AG09309 (cell line): ENCODE measurements at regions not wholly inside any gene's neighbourhood (a gene's known extent, or its start where the extent isn't known, plus 50 kb on each side); places are given as distances from the start of the nearest gene placed in this dataset.
"Not testable (repeated sequence)": the region's sequence is repeated elsewhere in the genome, so short reads cannot be mapped to it uniquely, and the experiment has no call there.

Experiments used
- DNase-seq: peaks from one replicate; pipeline ENCODE4 v3.0.0-alpha.2; 2010; ENCODE audit warnings: low read depth
- H3K4me3 ChIP-seq: 2 replicates; pipeline ENCODE4 v1.5.1; 2011; ENCODE audit warnings: mild to moderate bottlenecking, low read depth, low read length, moderate library complexity; ENCODE audit not compliant: control insufficient read depth
- CTCF ChIP-seq: IDR thresholded peaks from 2 replicates; pipeline ENCODE4 v1.5.1; 2011; ENCODE audit warnings: mild to moderate bottlenecking, low read depth, low read length, inconsistent platforms; ENCODE audit not compliant: insufficient read depth, control insufficient read depth; ENCODE audit errors: missing control alignments

- DNase-seq: no peak
- TF ChIP-seq CTCF: no peak
- no peak overlapping the region for H3K4me3 ChIP-seq
Measured at GRCh38 chr2:175595139-175595538, 406.9 kb downstream of the LNPK start.

DNA sequence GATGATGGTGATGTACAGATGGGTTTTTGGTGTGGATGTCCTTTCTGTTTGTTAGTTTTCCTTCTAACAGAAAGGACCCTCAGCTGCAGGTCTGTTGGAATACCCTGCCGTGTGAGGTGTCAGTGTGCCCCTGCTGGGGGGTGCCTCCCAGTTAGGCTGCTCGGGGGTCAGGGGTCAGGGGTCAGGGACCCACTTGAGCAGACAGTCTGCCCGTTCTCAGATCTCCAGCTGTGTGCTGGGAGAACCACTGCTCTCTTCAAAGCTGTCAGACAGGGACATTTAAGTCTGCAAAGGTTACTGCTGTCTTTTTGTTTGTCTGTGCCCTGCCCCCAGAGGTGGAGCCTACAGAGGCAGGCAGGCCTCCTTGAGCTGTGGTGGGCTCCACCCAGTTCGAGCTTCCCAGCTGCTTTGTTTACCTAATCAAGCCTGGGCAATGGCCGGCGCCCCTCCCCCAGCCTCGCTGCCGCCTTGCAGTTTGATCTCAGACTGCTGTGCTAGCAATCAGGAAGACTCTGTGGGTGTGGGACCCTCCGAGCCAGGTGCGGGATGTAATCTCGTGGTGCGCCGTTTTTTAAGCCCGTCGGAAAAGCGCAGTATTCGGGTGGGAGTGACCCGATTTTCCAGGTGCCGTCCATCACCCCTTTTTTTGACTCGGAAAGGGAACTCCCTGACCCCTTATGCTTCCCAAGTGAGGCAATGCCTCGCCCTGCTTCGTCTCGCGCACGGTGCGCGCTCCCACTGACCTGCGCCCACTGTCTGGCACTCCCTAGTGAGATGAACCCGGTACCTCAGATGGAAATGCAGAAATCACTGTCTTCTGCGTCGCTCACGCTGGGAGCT, 408.2 kb downstream of the LNPK start:
- DNase-seq, H3K4me3 ChIP-seq: not testable (repeated sequence)

DNA sequence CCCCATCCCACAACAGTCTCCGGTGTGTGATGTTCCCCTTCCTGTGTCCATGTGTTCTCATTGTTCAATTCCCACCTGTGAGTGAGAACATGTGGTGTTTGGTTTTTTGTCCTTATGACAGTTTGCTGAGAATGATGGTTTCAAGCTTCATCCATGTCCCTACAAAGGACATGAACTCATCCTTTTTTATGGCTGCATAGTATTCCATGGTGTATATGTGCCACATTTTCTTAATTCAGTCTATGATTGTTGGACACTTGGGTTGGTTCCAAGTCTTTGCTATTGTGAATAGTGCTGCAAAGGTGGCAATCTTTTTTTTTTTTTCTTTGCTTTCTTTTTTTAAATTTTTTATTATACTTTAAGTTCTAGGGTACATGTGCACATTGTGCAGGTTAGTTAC, 406.7 kb upstream of the ATP5MC3 start:
- H3K4me3 ChIP-seq, DNase-seq: not testable (repeated sequence)

DNA sequence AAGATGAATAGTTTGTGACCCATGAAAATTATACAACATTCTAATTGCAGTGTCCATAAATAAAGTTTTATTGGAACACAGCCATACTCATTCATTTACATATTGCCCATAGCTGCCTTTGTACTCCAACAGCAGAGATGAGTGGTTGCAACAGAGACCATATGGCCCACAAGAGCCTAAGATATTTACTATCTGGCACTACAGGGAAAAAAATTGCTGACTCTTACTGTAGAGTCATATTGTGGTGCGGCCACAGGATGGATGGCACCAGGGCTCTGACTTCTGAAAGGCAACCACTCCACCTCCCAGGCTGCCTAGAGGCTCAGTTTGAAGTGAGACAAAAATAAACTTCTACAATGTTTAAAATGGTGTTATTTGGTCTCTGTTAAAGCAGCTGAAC, 404.0 kb upstream of the ATP5MC3 start:
- no peak for DNase-seq
- no peak for TF ChIP-seq CTCF

DNA sequence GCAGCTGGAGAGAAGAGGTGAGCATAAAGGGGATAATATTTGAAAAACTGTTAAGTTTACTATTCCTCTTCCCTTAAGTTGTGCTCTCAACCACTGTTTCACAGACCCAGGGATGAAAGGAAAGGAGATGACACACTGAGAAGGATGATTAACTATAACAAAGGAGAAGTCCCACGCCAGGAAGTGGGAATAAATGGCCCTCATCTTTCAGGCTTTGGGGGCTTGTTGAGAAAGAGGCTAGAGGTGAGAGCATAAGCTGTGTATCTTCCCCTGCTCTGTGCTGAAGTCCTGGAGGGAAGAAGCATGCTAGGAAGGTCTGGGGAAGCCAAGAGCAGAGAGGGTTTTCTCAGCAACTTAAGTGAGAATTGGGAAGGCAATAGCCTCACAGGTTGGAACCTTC, 399.1 kb upstream of the ATP5MC3 start:
- no peak for DNase-seq
- no peak for TF ChIP-seq CTCF
- no peak overlapping the region for H3K4me3 ChIP-seq

More for the DNA sequence above, 404.0 kb upstream of the ATP5MC3 start:
- H3K4me3 ChIP-seq: no peak overlapping the region

- no peak for DNase-seq
Measured at GRCh38 chr2:175579646-175580045, 398.1 kb upstream of the ATP5MC3 start.

DNA sequence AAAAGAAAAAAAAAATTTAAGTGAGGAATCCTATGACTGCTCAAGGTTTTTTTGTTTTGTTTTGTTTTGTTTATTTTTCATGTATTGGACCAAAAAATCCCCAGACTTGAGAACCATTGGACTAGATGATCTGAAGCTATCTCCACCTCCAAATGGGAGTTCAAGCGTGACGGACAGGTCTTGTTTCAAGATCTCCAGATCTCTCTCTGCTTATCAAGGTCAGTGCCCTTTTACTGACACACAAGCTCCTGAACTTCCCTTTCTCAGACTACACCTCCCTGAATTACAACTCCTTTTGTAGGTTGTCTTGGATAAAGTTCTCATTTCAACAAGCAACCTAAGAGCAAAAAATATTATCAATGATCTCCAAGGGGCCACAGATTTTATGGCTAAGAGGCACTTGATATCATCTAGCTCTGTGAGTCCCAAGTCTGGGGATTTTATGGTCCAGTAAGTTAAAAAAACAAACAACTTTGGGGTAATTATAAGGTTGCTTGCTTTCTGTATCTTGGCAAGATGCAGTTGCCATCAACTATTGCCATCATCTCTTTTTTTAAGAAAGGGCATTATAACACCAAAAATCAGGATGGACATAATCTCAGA, 396.0 kb upstream of the ATP5MC3 start:
- no peak for TF ChIP-seq CTCF
- no peak for DNase-seq
- H3K4me3 ChIP-seq: no peak overlapping the region

More at GRCh38 chr2:175579646-175580045, 398.1 kb upstream of the ATP5MC3 start:
- H3K4me3 ChIP-seq: no peak overlapping the region
- TF ChIP-seq CTCF: no peak

GRCh38 chr2:175576875-175577274, 395.4 kb upstream of the ATP5MC3 start:
- TF ChIP-seq CTCF: no peak
- H3K4me3 ChIP-seq: no peak overlapping the region
- no peak for DNase-seq
